ENCODE measurements at regions not wholly inside any gene's neighbourhood (a gene's known extent, or its start where the extent isn't known, plus 50 kb on each side); places are given as distances from the start of the nearest gene placed in this dataset.
"Not testable (repeated sequence)": the region's sequence is repeated elsewhere in the genome, so short reads cannot be mapped to it uniquely, and the experiment has no call there.

DNA sequence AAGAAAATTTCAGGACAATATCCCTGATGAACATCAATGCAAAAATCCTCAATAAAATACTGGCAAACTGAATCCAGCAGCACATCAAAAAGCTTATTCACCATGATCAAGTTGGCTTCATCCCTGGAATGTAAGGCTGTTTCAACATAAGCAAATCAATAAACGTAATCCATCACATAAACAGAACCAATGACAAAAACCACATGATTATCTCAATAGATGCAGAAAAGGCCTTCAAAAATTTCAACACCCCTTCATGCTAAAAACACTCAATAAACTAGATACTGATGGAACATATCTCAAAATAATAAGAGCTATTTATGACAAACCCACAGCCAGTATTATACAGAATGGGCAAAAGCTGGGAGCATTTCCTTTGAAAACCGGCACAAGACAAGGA, 177.7 kb downstream of the PCDH18 start:
- not testable (repeated sequence) for TF ChIP-seq CTCF (conservative IDR thresholded peaks at IDR 0.05; ENCODE audit: low read depth, low read length); EZH2 (IDR thresholded peaks at IDR 0.05; ENCODE audit: low read length, unreplicated experiment)
